ENCODE measurements at regions not wholly inside any gene's neighbourhood (a gene's known extent, or its start where the extent isn't known, plus 50 kb on each side); places are given as distances from the start of the nearest gene placed in this dataset.
A peak's percentile ranks its signal among the peaks of the same experiment; 100 is the strongest.

DNA sequence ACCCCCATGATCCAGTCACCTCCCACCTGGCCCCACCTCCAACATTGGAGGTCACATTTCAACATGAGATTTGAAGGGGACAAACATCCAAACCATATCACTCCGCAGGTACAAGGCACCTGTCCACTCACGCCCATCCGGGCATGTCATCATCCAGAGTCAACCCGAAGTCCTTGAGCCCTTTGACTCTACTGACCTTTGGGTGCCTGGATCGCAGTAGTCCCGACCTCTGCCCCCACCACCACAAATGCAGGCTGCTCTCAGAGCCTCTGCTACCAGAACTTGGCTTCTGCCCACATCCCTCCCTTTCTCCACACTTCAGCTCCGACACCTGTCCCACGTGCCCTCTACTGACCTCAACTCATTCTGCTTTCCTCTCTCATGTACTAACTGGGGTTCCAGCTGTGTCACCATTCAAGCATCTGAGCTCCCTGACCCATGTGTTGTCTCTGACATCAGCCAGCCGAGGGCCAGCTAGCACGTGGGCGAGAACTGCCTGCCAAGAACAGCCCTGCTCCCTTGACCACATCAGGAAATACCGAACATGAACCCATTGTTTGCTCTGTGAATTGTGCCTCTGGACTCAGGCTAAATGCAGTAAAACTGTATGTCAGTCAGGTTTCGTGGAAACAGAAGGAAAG lies 498.3 kb upstream of the SULF2 start:
- FAIRE-seq (peak; percentile 86), DNase-seq (ENCODE audit: low spot score) (peak; percentile 88)

DNA sequence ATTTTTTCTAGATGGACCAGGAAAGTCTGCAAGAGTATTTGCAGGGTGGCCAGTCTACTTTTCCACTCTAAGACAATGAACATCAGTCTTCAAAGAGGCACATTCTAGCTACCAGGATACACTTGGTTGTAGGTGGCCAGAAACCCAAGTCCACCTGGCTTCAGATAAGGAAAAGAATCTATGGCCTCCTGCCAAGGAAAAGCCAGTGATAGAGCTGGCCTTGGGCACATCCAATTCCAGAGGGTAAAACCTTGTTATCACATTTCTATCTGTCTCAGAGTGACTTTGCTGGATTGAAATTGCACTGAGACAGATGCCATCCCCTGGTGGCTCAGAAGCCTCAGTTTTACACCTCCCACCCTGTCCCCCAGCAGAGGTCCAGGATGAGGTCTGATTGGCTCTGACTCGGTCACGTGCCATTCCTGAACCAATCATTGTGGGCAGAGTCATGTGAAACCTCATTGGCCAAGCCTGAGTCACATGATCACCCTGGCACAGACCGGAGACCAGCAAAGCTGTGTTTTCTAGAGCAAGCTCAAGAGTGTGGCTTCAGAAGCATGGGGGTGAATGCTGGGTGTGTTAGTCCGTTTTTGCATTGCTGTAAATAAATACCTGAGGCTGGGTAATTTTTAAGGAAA lies 497.4 kb upstream of the SULF2 start:
- DNase-seq (ENCODE audit: low spot score) (no peak), FAIRE-seq (no peak)

DNA sequence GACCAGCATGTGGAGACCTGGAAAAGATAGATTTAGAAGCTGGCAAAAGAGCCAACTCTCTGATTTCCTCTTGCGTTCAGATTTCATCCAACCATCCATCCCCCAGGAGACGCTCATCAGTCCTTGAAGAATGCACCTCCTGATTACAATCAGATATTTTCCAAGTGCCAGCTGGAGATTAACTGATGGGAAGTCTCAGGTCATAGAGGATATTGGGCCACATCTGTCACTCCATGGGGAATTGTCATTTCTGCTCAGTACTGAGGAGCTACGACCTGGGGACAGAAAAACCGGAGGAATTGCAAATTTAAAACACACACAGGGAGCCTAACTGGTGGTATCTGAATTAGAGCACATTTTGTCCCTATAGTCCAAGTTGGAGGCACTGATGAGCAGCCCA lies 496.2 kb upstream of the SULF2 start:
- FAIRE-seq: no peak
- no peak for DNase-seq (ENCODE audit: low spot score)

DNA sequence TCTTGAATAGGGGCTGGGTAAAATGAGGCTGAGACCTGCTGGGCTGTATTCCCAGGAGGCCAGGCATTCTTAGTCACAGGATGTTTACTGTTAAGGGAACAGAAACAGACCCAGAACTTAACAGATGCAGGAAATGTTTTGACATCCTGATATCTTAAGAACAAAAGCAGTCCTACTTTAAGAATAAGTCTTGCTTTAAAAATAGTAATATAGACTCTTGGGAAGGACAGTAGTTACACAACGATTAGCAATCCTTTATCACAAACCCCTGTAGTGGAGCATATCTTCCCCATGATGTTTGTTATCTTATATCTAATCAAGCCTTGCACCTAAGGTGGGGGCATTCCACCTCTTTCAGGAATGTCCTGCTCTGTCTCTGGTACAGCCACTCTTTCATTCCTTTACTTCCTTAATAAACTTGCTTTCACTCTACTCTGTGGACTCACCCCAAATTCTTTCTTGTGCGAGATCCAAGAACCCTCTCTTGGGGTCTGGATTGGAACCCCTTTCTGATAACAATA lies 493.7 kb upstream of the SULF2 start:
- FAIRE-seq (no peak), DNase-seq (ENCODE audit: low spot score) (no peak)

DNA sequence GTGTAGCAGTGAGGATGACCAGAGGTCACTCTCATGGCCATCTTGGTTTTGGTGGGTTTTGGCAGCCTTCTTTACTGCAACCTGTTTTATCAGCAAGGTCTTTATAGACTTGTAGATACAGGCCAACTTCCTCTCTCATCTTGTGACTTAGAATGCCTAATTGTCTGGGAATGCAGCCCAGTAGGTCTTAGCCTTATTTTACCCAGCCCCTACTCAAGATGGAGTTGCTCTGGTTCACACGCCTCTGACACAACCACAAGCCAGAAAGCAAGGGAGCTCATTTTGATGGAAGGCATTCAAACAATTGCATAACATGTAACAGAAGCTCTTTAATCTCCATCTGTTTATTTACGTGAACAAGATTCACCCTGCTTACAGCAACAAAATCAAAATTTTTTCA lies 492.0 kb upstream of the SULF2 start:
- DNase-seq (ENCODE audit: low spot score): no peak
- no peak for FAIRE-seq

DNA sequence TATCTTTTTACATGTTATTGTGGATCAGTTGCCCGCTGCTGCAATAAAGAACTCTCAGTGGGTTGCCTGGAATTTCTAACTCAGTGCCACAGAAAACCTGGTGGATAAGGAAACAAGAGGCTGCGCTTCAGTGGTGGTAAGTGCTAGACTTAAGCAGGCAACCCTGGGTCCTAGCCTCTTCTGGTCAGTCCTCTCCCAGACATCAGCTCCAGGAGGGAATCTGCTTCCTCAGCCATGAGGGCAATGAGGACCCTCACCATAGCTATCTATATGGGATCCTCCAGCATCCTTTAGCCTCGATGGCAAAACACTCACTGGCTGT lies 490.7 kb upstream of the SULF2 start:
- FAIRE-seq (no peak), DNase-seq (ENCODE audit: low spot score) (no peak)

DNA sequence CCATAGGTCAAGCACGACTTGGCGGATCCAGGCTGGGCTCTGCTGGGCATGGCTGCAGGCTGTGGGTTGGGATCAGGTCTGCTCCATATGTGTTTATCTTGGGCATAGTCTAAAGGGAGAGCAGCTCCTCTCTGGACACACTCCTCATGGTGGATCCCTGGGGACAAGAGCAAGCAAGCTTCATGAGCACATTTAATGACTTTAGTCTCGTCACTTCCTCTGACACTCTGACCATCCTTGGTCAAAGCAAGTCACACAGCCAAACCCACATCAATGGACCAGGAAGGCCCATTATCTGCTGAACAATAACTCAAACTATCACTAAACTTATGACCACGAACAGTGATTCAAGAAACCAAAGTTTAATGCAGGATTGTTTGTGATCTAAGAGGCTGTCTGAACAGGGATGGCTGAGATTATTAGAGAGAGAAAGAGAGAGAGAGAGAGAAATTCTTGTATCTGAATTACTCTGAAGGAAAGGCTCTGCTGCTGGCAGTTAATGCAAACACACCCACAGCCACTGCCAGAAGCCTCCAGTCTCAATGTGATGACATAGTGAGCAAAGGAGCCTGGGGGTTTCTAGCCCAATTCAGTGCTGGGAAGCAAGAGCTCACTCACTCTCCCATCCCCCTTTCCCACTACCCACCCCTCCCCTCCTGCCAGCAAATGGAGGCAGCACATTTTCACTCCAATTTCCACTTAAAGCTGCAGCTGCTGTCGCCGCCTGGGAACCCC lies 490.2 kb upstream of the SULF2 start:
- DNase-seq (ENCODE audit: low spot score) (no peak), FAIRE-seq (no peak)

DNA sequence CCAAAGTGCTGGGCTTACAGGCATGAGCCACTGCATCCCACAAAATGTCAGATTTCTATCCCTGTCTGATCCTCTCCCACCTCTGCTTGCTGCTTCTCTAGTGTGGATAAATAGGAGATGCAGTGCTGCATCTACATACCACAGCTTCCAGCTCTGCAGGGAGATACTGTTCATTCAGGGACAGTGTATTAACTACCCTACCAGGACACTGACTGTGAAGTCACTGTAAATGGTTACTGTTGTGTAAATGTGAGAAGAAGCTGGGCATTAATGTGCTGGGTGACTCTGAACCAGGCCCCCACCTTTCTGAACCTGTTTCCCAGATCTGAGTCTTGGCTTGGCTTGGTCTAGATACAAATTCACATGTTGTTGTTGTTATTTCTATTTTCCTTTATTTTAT lies 488.6 kb upstream of the SULF2 start:
- FAIRE-seq: no peak
- DNase-seq (ENCODE audit: low spot score): no peak

DNA sequence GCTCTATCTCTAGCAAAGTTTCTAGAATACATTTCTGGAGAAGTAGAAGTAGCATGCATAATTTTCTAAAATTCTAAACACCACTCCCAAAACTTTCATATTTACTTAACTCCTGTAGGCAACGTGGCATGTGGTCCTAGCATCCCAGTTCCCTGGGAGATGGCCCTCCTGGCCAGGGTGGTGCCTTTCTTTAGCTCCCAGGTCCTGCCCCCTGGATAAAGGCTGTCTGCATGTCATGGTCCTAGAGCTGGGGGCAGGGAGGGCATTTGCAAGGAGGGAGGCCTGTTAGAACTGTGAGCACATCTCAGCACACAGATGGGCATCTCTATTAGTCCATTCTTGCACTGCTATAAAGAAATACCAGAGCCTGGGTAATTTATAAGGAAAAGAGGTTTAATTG lies 485.6 kb upstream of the SULF2 start:
- FAIRE-seq (no peak), DNase-seq (ENCODE audit: low spot score) (no peak)

DNA sequence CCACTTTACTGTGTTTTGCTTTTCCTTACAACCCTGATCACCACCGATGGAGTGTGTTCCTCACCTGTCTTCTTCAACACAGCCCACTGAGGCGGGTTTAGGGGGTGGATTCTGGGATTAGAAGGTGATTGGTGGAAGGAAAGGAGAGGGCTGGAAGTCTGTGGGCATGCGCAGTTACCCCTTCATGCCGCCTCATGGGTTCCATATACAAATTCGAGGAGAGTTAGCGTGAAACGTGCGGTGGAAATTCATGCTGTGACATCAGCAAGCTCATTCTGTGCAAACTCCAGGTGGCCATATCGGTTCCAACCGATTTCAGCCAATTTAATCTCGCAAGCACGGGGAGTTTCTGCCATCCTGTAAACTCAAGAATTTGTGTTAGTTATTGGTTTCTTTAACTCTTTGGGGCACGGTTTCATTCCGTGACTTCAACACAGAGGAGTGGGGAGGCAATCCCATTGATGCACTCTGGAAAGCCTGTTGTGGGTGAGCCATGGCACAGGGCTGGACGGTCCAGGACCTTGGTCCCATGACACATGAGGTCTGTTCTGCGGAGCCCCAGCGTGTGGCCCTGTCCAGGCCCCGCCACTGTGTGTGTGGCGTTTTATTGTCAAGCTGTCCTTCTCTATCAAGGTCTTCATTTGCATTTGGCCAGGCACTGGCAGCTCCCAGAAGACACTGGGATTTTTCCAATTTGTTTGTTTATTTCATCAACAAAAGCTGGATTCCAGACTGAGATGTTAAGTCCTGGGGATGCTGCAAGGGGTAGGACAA lies 482.8 kb upstream of the SULF2 start:
- FAIRE-seq (no peak), DNase-seq (ENCODE audit: low spot score) (no peak)

DNA sequence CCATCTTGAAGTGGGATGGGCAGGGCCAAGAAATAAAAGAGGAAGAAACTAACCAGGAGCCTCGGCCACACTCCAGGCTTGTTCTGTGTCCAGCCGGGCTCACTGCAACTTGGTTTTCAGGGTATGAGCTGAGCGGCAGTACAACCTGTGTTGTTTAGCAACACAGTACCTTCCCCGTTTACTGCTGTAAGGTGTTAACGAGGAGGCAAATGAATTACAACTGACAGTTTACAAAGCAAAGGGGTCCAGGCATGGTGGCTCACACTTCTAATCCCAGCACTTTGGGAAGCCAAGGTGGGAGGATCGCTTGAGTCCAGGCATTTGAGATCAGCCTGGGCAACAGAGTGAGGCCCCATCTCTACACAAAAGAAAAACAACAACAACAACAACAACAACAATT lies 481.3 kb upstream of the SULF2 start:
- no peak for FAIRE-seq
- no peak for DNase-seq (ENCODE audit: low spot score)

DNA sequence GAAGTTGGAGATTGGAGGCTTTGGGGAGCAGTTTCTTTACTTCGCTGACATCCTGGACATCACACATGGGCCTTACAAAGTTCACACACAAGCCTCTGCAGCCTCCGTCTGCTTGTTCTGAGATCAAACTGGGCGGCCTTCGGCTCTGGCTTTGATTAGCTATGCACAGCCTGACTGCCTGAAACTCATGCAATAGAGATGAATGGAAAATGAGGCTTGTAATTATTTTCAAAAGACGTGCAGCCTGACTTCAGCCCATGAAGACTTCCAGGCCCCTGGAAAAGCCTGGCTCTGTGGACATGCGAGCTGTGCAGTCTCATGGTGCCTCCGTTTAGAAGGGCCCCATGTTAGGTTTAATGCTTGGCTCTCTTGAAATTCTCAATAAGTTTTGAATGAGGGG lies 480.5 kb upstream of the SULF2 start:
- DNase-seq (ENCODE audit: low spot score) (no peak), FAIRE-seq (no peak)

DNA sequence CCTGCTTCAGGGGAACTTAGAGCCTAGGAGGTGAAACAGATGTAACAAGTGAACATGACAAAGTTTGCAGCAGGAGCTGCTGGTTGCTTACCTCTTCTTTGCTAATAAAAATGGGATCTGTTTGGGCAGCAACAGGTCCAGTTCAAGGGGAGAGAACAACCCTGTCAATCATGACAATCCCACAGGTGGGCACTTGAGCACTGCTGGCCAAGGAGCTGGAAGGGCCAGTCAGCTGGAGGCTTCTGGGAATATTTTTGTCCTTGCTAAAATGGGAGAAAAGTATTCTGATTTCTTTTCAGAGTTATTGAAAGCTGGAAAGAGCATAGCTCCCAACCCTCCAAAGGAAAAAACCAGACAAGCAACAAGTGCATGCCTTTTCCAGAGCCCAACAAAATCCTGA lies 477.7 kb upstream of the SULF2 start:
- FAIRE-seq (no peak), DNase-seq (ENCODE audit: low spot score) (no peak)

DNA sequence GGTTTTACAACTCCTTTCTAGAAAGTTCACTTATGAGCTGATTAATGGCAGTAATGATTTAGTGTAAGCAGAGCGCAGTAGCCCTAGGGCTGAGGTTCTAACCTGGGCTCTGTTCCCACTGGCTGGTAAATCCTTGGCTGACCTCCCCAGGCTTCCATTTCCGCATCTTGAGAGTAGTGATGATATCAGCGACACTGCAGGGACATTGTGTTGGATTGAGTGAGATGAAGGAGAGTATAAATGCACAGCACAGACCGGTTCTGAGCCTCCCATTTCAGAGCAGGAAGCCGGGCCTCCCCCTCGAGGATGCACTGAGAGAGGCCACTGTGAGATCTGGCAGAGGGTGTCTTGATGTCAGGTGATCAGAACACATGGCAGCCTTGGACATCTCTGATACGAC lies 477.2 kb upstream of the SULF2 start:
- DNase-seq (ENCODE audit: low spot score) (no peak), FAIRE-seq (no peak)

DNA sequence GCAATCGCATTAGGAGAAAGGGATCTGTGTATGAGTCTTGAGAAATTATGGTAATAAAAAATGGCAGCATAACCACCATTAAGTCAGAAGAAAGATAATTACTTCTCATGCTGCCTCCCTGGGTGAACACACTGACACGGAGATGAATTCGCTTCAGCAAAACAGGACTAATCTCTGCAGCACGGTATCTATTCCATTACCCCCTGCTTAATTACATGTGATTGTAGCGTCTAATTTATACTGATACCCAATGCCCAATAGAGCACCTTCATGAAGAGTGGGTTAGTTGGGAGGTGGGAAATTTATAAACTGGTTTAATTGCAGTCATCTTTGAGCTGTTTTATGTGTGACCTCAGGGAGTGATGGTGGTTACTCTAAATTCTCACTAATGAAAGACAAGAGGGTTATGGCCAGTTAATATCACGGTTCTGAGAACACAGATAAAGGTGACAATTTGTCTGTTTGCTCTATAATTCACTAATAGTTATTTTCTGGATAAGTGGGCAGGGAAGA lies 476.2 kb upstream of the SULF2 start:
- FAIRE-seq (no peak), DNase-seq (ENCODE audit: low spot score) (no peak)

DNA sequence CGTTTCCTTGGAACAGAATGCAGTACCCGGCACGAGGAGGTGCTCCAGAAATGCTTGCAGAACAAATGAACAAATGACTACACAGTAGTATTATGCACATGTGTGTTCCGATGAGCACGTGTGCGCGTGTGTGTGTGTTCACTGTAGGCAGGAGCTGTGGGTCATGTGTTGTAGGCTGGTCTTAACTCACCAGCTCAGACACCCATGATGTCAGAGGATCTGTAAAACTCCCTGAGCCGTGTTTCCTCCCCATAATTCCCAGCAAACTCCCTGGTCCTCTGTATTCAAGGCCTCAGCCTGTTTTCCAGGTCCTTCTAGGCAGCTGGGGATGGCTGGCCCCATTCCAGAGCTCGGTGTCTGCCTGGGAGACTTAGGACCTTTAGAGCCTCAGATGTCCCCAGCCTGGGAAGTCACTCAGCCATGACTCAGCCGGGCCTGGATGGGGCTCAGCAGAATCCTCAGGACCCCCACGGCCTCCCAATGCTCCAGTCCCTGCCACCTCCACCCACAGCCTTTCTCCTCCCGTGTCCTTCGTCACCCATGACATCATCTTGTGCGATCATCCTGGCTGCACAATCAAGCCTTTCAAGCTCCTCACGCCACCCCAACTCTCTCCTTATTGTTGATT lies 475.0 kb upstream of the SULF2 start:
- FAIRE-seq (peak; percentile 93), DNase-seq (ENCODE audit: low spot score) (no peak)

DNA sequence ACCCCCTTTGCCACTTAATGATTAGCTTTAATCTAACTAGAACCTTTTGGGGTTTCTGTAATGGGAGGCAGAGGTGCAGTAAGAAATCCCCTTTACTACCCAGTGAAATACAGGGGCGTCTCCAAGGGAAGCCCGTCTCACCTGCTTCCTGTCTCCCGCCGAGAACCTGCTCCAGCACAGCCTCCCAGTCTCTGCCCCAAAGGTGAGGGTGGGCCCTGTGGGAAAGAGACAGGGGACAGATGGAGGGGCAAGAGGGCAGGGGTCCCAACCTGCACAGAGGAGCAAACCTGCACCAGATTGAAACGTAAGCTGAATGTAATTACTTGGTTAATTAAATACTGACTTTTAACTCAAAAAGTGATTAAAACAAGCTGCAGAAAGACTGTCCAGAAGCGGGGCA lies 474.2 kb upstream of the SULF2 start:
- FAIRE-seq: no peak
- DNase-seq (ENCODE audit: low spot score): no peak

DNA sequence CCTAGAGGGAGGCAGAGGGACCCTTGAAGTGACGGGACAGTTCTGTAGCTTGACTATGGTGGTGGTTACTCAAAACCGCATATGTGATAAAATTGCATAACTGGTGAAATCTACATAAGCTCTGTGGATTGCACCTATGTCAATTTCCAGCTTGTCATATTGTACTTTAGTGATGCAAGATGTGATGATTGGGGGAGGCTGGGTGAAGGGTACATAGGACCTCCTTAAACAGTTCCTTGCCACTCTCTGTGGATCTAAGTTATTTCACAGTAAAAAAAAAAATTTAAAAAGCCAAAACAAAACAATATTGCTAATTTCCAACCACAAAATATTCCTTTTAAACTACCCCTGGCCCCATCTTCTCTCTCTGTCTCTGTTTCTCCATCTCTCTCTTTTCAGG lies 472.6 kb upstream of the SULF2 start:
- no peak for DNase-seq (ENCODE audit: low spot score)

DNA sequence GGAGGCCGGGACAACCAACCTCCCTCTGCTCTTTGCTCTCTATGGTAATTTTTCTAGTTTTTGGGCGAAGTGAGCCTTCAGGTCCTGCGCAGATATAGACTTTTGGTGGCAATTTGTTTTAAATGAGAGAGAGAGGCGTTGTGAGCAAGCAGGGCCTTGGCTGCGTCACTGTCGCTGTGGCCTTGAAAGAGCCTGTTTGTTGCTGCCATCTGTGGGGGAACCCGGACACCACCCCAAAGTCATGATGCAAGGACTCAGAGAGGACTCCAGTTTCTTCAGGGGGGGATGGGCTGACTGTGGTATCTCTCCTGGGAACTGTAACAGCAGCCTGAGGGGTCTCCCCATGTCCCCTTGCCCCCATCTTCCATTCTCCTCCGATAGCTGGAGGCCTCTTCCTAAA lies 462.7 kb upstream of the SULF2 start:
- DNase-seq (ENCODE audit: low spot score) (no peak), FAIRE-seq (no peak)

More for the DNA sequence above, 472.6 kb upstream of the SULF2 start:
- no peak for FAIRE-seq

DNA sequence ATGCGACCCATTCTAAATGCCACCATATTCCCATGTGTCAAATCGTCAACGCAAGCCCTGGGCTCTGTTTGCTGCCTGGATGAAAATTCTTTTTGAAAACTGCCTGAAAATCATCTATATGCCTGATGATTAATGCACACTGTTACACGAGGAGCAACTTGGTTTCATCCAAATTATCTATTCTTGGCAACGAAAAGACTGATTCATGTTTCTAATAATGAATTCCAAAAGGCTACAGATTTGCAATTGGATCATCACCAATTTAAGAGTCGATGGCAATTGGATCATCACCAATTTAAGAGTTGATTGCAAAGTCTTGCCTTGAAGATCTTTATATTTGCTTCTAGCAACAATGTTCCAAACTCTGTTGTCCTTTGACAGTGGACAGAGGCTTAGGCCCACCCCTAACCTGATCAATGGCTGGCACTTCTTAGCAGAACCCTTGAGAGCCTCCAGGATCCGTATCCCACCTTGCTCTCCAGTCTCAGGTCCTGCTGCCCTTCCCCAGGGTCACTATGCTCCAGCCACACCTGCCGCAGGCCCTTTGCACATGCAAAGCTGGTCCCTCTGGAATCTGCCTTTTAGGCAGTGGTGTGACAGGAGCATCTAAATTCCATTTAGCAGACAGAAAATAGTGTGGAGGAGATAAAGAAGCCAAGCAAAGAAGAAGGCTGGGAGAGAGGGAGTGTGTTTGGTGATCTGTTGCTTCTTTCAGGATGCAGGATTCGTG lies 460.9 kb upstream of the SULF2 start:
- FAIRE-seq (no peak), DNase-seq (ENCODE audit: low spot score) (no peak)

DNA sequence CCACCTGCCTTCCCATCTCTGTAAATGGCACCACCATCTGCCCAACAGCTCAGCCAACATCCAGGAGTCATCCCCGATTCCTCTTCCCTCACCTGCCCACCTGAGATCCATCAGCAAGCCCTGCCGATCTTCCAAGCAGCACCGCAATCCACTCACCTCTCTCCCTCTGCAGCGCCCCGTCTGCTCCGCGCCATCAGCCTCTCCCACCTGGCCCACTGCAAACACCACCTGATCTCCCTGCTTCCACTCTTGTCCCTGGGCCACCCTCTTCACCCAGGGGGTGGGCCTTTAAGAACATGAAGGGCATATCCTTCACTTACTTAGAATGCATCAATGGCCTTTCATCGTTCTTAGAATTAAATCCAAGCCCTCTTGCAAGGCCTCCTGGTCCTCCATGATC lies 457.3 kb upstream of the SULF2 start:
- no peak for FAIRE-seq
- DNase-seq (ENCODE audit: low spot score): no peak

Measured in urothelium cell line (cell line).